GM19351 (cell line): ENCODE measurements at regions not wholly inside any gene's neighbourhood (a gene's known extent, or its start where the extent isn't known, plus 50 kb on each side); places are given as distances from the start of the nearest gene placed in this dataset.

Experiments
- ATAC-seq: cut with Tn5 transposase; IDR thresholded peaks from one replicate; pipeline ENCODE4 v1.9.1; 2021; ENCODE audit warnings: mild to moderate bottlenecking, moderate library complexity; ENCODE audit not compliant: unreplicated experiment

GRCh38 chr3:159937561-159938166 lies 51.0 kb upstream of the IL12A start:
- ATAC-seq: no peak

DNA sequence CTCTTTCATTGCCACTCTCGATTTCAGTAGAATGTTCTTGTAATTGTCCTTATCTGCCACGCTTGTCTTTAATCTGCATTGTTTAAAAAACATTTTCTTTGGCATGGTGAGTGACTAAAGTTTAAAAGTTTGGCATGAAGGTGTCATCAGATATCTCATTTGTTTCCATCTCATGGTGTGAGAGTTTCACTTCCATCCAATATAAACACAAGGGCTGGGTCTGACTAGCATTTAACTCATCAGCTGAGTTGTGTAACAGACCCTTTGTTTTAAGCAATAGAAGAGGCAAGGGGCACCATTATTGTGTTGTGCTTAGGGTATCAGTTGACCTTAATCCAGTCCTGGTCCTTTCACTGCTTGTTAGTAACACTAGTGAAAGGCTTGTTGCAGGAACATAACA lies 49.9 kb upstream of the IL12A start:
- ATAC-seq: no peak
